Fibroblast of the conjunctiva (primary cell): ENCODE measurements at regions not wholly inside any gene's neighbourhood (a gene's known extent, or its start where the extent isn't known, plus 50 kb on each side); places are given as distances from the start of the nearest gene placed in this dataset.

ENCODE experiments used
- DNase-seq: peaks from one replicate; pipeline ENCODE4 v3.0.0-alpha.2; 2010; ENCODE audit warnings: low read depth

- DNase-seq, result no peak
These were observed 298.9 kb upstream of the RORA start for GRCh38 chr15:61527836-61528580.

- DNase-seq, result no peak
These were observed 295.4 kb upstream of the RORA start for GRCh38 chr15:61524545-61524944.

- no peak for DNase-seq
These were observed 295.0 kb upstream of the RORA start for GRCh38 chr15:61524086-61524485.

GRCh38 chr15:61522411-61522810 lies 293.3 kb upstream of the RORA start:
- DNase-seq, result no peak

- DNase-seq, result no peak
These were observed 292.9 kb upstream of the RORA start for GRCh38 chr15:61521953-61522352.

GRCh38 chr15:61519296-61519695 lies 290.2 kb upstream of the RORA start:
- DNase-seq, result no peak

GRCh38 chr15:61518191-61518950 lies 289.3 kb upstream of the RORA start:
- DNase-seq, result no peak

- DNase-seq, result no peak
These were observed 288.7 kb upstream of the RORA start for GRCh38 chr15:61517776-61518175.

- DNase-seq, result no peak
These were observed 288.2 kb upstream of the RORA start for GRCh38 chr15:61517335-61517734.

GRCh38 chr15:61511756-61512155 lies 282.7 kb upstream of the RORA start:
- no peak for DNase-seq

GRCh38 chr15:61511089-61511488 lies 282.0 kb upstream of the RORA start:
- no peak for DNase-seq

GRCh38 chr15:61509327-61509840 lies 280.3 kb upstream of the RORA start:
- DNase-seq, result no peak

- DNase-seq, result no peak
These were observed 274.4 kb upstream of the RORA start for GRCh38 chr15:61503383-61503969.

GRCh38 chr15:61501815-61502389 lies 272.8 kb upstream of the RORA start:
- no peak for DNase-seq

GRCh38 chr15:61500951-61501620 lies 272.0 kb upstream of the RORA start:
- DNase-seq, result no peak

GRCh38 chr15:61500523-61500922 lies 271.4 kb upstream of the RORA start:
- DNase-seq, result no peak

- no peak for DNase-seq
These were observed 270.3 kb upstream of the RORA start for GRCh38 chr15:61499376-61499775.

GRCh38 chr15:61489571-61489970 lies 260.5 kb upstream of the RORA start:
- DNase-seq, result no peak

GRCh38 chr15:61483599-61483998 lies 254.5 kb upstream of the RORA start:
- no peak for DNase-seq

- no peak for DNase-seq
These were observed 252.8 kb upstream of the RORA start for GRCh38 chr15:61481886-61482285.

GRCh38 chr15:61480863-61481262 lies 251.8 kb upstream of the RORA start:
- no peak for DNase-seq

GRCh38 chr15:61480295-61480694 lies 251.2 kb upstream of the RORA start:
- DNase-seq, result no peak
